ENCODE measurements at regions not wholly inside any gene's neighbourhood (a gene's known extent, or its start where the extent isn't known, plus 50 kb on each side); places are given as distances from the start of the nearest gene placed in this dataset.

- no peak for TF ChIP-seq CTCF (IDR thresholded peaks at IDR 0.05)
- no peak for DNase-seq (ENCODE audit: low spot score)
- Histone ChIP-seq H3K27ac (no peak overlapping the region), H3K4me3 (no peak overlapping the region)
Observed at GRCh38 chr7:46035166-46035565, 114.1 kb upstream of the IGFBP3 start.

DNA sequence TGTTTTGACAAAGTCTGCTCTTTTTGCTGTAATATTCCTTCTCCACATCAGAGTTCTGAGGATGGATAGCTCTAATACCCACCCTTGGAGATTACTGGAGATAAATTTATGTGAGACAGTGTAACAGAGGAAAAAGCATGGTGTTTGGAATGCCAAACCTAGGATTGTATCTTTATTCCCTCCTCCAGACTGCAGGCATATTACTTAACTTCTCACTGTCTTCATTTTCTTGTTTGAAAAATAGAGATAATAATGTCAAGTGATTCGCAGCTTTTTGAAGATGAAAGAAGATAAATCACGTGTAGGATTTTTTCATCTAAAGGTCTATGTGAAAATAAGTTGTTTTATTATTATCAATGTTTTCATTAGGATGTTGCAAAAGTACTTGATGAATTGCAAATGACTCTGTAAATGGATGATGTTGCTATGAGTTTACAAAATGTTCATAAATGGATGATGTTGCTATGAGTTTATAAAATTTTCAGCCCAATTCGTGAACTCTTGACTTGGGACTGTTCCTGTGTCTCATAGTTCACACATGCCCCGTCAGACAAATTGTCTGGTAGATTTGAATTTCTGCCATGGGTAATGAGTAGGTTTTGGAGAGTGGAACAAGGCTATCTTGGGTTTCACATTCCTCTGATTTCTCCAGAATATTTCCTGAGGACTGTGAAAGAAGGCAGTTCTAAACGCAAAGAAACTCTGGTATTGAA lies 113.1 kb upstream of the IGFBP3 start:
- no peak for TF ChIP-seq CTCF (IDR thresholded peaks at IDR 0.05)
- Histone ChIP-seq H3K27ac (no peak overlapping the region), H3K4me3 (no peak overlapping the region)
- no peak for DNase-seq (ENCODE audit: low spot score)

DNA sequence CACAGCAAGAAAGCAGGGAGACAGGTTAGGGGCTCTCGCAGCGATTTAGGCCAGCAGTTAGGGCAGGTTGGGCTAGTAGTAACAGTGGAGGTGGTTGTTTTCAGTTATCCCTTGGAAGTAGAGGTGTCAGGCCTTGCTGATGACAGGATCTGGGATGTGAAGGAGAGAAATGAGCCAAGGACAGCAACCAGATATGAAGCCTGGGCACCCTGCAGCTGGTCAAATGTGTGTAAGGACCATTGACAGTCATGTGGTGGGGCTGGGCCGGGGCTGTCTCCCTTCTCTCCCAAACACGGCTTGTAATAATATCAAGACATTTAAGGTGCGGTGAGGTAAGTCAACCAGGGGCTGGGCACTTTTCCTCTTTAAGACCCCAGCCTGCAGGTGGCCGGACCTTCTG lies 112.5 kb upstream of the IGFBP3 start:
- DNase-seq (ENCODE audit: low spot score) = no peak
- TF ChIP-seq CTCF (IDR thresholded peaks at IDR 0.05) = no peak
- no peak overlapping the region for H3K4me3 ChIP-seq
- no peak overlapping the region for H3K27ac ChIP-seq

- no peak for TF ChIP-seq CTCF (IDR thresholded peaks at IDR 0.05)
- H3K27ac ChIP-seq = no peak overlapping the region
- H3K4me3 ChIP-seq = no peak overlapping the region
- no peak for DNase-seq (ENCODE audit: low spot score)
Observed at GRCh38 chr7:46032942-46033341, 111.9 kb upstream of the IGFBP3 start.

DNA sequence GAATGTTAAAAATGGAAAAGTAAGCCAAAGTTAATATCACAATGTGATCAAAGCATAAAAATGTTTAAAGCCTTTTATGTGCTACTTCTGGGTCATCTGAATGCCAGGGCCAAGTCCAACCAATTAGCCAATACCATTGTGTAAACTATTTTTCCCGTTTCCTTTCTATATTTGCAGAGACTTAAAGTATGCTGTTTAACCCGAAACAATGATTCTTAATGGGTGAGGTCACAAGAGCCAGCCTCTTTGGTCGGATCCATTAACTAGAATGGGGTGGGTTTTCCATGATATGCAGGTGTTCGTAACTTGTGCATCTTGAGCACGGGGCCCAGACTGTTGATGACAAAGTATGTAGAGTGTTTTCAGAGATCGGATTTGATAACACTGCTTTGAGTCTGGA lies 111.3 kb upstream of the IGFBP3 start:
- DNase-seq (ENCODE audit: low spot score) = no peak
- no peak for TF ChIP-seq CTCF (IDR thresholded peaks at IDR 0.05)

GRCh38 chr7:46029111-46029704 lies 108.1 kb upstream of the IGFBP3 start:
- no peak overlapping the region for H3K4me3 ChIP-seq
- no peak overlapping the region for H3K27ac ChIP-seq
- no peak for DNase-seq (ENCODE audit: low spot score)
- no peak for TF ChIP-seq CTCF (IDR thresholded peaks at IDR 0.05)

More for the DNA sequence above, 111.3 kb upstream of the IGFBP3 start:
- H3K27ac ChIP-seq = no peak overlapping the region
- no peak overlapping the region for H3K4me3 ChIP-seq

DNA sequence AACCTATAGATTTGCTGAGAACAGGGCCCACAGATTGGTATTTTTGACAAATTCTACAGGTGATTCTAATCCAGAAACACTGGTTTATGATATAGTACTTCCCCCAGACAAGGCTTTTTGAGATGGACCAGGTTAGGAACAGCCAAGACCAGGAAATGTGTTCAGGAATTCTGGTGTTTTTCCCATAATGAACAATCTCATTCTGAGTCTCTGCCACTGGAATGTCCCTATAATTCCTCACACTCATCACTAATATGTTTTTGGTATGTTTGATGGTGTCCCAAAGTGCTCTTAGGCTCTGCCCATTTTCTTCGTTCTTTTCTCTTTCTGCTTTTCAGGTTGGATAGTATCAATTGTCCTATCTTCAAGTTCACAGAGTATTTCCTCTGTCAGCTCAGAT lies 107.2 kb upstream of the IGFBP3 start:
- no peak for TF ChIP-seq CTCF (IDR thresholded peaks at IDR 0.05)
- Histone ChIP-seq H3K4me3 (no peak overlapping the region), H3K27ac (no peak overlapping the region)
- DNase-seq (ENCODE audit: low spot score) = no peak
